Endothelial cell of umbilical vein (primary cell): ENCODE measurements at regions not wholly inside any gene's neighbourhood (a gene's known extent, or its start where the extent isn't known, plus 50 kb on each side); places are given as distances from the start of the nearest gene placed in this dataset.

Source experiments
- BruUV-seq: library from RNA; stranded (reverse); fragments of 400-500 nt; replicated peaks from 2 replicates; lab custom pipeline; 2021; lab: Mats Ljungman, UMichigan
- CTCF ChIA-PET: fragments of 300-600, 350-600 bp; sonication (Branson Sonifier 250); formaldehyde crosslinking; loops from one replicate; lab custom pipeline; 2021; ENCODE audit warnings: antibody characterized with exemption, inconsistent platforms; lab: Charles Lee
- POLR2A ChIA-PET: fragments of 300-600, 350-600 bp; sonication (Branson Sonifier 250); formaldehyde crosslinking; loops from one replicate; lab custom pipeline; 2021; ENCODE audit warnings: antibody characterized with exemption, inconsistent platforms; lab: Charles Lee
- DNase-seq: peaks from one replicate; pipeline ENCODE4 v3.0.0-alpha.2; 2011; ENCODE audit warnings: low read depth, low spot score
- FAIRE-seq: peaks from 2 replicates; lab custom pipeline; 2011; peaks lifted over from hg19 to GRCh38; lab: Jason Lieb, UNC
- H2AFZ ChIP-seq: 2 replicates; pipeline ENCODE4 v1.6.0; 2012; ENCODE audit warnings: low read depth, low read length, control low read depth, inconsistent platforms
- H3K27ac ChIP-seq: 2 replicates; pipeline ENCODE4 v1.5.1; 2011; ENCODE audit warnings: low read depth, mild to moderate bottlenecking, control low read depth, low read length, moderate library complexity; ENCODE audit not compliant: insufficient read depth
- H3K27me3 ChIP-seq, 2 experiments: 2 replicates each; pipeline versions ENCODE4 v1.6.0 to v1.6.1; 2011; ENCODE audit warnings: low read length in 2 of 2, mixed read lengths in 1 of 2; ENCODE audit not compliant: control insufficient read depth in 2 of 2, insufficient read depth in 2 of 2
- H3K36me3 ChIP-seq, 2 experiments: 2 replicates in 1 of 2; 3 replicates in 1 of 2; pipeline ENCODE4 v1.5.1; 2011; ENCODE audit warnings: low read length in 2 of 2, mild to moderate bottlenecking in 1 of 2, moderate library complexity in 1 of 2; ENCODE audit not compliant: control insufficient read depth in 2 of 2, insufficient read depth in 2 of 2; ENCODE audit errors: extremely low read depth in 1 of 2
- H3K4me1 ChIP-seq: 3 replicates; pipeline ENCODE4 v1.5.1; 2011; ENCODE audit warnings: mild to moderate bottlenecking, low read length; ENCODE audit not compliant: control insufficient read depth, insufficient read depth; ENCODE audit errors: extremely low read depth
- H3K4me2 ChIP-seq: 2 replicates; pipeline ENCODE4 v1.6.1; 2011; ENCODE audit warnings: low read length, control low read depth, mixed read lengths; ENCODE audit not compliant: insufficient read depth
- H3K4me3 ChIP-seq, 3 experiments: fragments of 200-600 bp in 1 of 3; sonication (generic), shearing (Covaris generic) in 1 of 3; replicated peaks in 1 of 3; 2 replicates each; pipeline ENCODE4 v1.5.1; 2011 to 2016; ENCODE audit warnings: control low read depth in 3 of 3, low read length in 3 of 3, mild to moderate bottlenecking in 2 of 3, inconsistent platforms in 1 of 3, low read depth in 1 of 3, moderate library complexity in 1 of 3; ENCODE audit not compliant: insufficient read depth in 1 of 3
- H3K79me2 ChIP-seq: 2 replicates; pipeline ENCODE4 v1.6.0; 2012; ENCODE audit warnings: low read length, inconsistent platforms; ENCODE audit not compliant: control insufficient read depth, insufficient read depth
- H3K9ac ChIP-seq: replicated peaks from 2 replicates; pipeline ENCODE3; 2011; ENCODE audit warnings: low read length, control low read depth; ENCODE audit not compliant: insufficient read depth; ENCODE audit errors: extremely low read depth
- H3K9me1 ChIP-seq: replicated peaks from 3 replicates; pipeline ENCODE4 v1.6.0; 2011; ENCODE audit warnings: mild to moderate bottlenecking, low read length; ENCODE audit not compliant: control insufficient read depth, insufficient read depth; ENCODE audit errors: extremely low read depth
- H3K9me3 ChIP-seq: replicated peaks from 2 replicates; pipeline ENCODE4 v1.5.1; 2012; ENCODE audit warnings: low read length, inconsistent platforms; ENCODE audit not compliant: control insufficient read depth, insufficient read depth
- H4K20me1 ChIP-seq: replicated peaks from 2 replicates; pipeline ENCODE3; 2011; ENCODE audit warnings: mild to moderate bottlenecking, low read length; ENCODE audit not compliant: control insufficient read depth, insufficient read depth; ENCODE audit errors: extremely low read depth
- EZH2 ChIP-seq: IDR thresholded peaks from 2 replicates; pipeline ENCODE4 v1.6.1; 2012; ENCODE audit warnings: borderline replicate concordance, low read depth, mild to moderate bottlenecking, moderate library complexity, low read length, inconsistent platforms; ENCODE audit not compliant: severe bottlenecking
- FOS ChIP-seq: IDR thresholded peaks from 2 replicates; pipeline ENCODE4 v1.6.1; 2011; ENCODE audit warnings: mild to moderate bottlenecking, low read length, moderate library complexity, borderline replicate concordance; ENCODE audit not compliant: insufficient read depth
- GATA2 ChIP-seq: IDR thresholded peaks from 2 replicates; pipeline ENCODE4 v1.7.0; 2011; ENCODE audit warnings: low read depth, mild to moderate bottlenecking, moderate library complexity, mixed read lengths, low read length; ENCODE audit not compliant: insufficient read length, insufficient read depth
- MYC ChIP-seq: IDR thresholded peaks from one replicate; pipeline ENCODE4 v1.6.1; 2011; ENCODE audit warnings: mild to moderate bottlenecking, low read depth, low read length
- POLR2A ChIP-seq: IDR thresholded peaks from 2 replicates; pipeline ENCODE4 v1.6.1; 2012; ENCODE audit warnings: low read depth, mild to moderate bottlenecking, control low read depth, low read length
- POLR2AphosphoS5 ChIP-seq: IDR thresholded peaks from 2 replicates; pipeline ENCODE4 v1.6.1; 2012; ENCODE audit warnings: low read depth, mild to moderate bottlenecking, control low read depth, low read length, moderate library complexity; ENCODE audit not compliant: insufficient read depth
- dilution Hi-C: fragments of 300-500 bp; cut with MboI; formaldehyde crosslinking; loops from one replicate; pipeline ENCODE4 v1.15.0; 2019; ENCODE audit warnings: low sequenced_read_pairs; ENCODE audit not compliant: extremely low pct_ligation_motif_present
- intact Hi-C: fragments of 100-400 bp; cut with micrococcal nuclease; formaldehyde crosslinking; loops from one replicate; pipeline ENCODE4 v1.10.0; 2022
- TF ChIP-seq, protein P1 (sequence below), 2 donors: IDR thresholded peaks; 1 replicate in 1 of 2; 2 replicates in 1 of 2; pipeline ENCODE4 v1.5.1; 2011; ENCODE audit warnings: low read length in 2 of 2, mild to moderate bottlenecking in 2 of 2, moderate library complexity in 2 of 2, control low read depth in 1 of 2, inconsistent platforms in 1 of 2, low read depth in 1 of 2; ENCODE audit not compliant: insufficient read depth in 1 of 2; ENCODE audit errors: extremely low read depth in 1 of 2
- TF ChIP-seq, protein P2 (sequence below): IDR thresholded peaks from 2 replicates; pipeline ENCODE4 v1.6.1; 2011; ENCODE audit not compliant: insufficient read depth, insufficient read length

DNA sequence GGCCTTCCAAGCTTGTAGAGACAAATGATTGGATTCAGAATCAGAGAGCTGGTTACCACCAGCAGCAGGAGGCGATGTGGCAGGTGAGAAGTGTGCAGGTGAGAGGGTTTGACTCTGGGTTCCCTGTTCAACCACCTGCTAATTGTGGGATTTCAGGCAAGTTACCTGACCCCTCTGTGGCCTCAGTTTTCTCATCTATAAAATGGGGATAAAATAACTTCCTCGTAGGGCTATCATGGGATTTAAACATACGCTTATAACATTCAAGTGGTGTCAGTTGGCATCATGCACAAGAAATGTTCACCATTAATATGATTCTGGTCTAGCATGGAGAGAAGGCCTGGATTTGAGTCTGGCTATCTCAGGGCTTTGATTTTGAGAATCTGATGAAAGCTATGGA is 143.8 kb upstream of the MYL2 start:
- no peaks in the 10 kb centered on the region for H3K9me3 ChIP-seq
- intact Hi-C loops (no loop called here), dilution Hi-C loops (no loop called here)
- H3K4me1 ChIP-seq = no peaks in the 10 kb centered on the region
- H3K4me3 ChIP-seq = no peak overlapping the region
- no peak overlapping the region for H3K4me2 ChIP-seq
- TF ChIP-seq POLR2AphosphoS5 (no peak), EZH2 (no peak), POLR2A (no peak), GATA2 (no peak), FOS (no peak), MYC (no peak)
- TF ChIP-seq, protein P1, sequence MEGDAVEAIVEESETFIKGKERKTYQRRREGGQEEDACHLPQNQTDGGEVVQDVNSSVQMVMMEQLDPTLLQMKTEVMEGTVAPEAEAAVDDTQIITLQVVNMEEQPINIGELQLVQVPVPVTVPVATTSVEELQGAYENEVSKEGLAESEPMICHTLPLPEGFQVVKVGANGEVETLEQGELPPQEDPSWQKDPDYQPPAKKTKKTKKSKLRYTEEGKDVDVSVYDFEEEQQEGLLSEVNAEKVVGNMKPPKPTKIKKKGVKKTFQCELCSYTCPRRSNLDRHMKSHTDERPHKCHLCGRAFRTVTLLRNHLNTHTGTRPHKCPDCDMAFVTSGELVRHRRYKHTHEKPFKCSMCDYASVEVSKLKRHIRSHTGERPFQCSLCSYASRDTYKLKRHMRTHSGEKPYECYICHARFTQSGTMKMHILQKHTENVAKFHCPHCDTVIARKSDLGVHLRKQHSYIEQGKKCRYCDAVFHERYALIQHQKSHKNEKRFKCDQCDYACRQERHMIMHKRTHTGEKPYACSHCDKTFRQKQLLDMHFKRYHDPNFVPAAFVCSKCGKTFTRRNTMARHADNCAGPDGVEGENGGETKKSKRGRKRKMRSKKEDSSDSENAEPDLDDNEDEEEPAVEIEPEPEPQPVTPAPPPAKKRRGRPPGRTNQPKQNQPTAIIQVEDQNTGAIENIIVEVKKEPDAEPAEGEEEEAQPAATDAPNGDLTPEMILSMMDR (IDR thresholded peaks at IDR 0.05; ENCODE audit: extremely low read depth in 1 of 2, insufficient read depth in 1 of 2, low read depth in 1 of 2, low read length in 2 of 2) = no peak
- TF ChIP-seq, protein P2, sequence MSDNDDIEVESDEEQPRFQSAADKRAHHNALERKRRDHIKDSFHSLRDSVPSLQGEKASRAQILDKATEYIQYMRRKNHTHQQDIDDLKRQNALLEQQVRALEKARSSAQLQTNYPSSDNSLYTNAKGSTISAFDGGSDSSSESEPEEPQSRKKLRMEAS = no peak
- H3K79me2 ChIP-seq = no peaks in the 10 kb centered on the region
- no peaks in the 10 kb centered on the region for H3K36me3 ChIP-seq
- H3K9me1 ChIP-seq = no peaks in the 10 kb centered on the region
- peaks cover 0 to 4% of the 10 kb centered on the region in 2 experiments for H3K27me3 ChIP-seq
- BruUV-seq = no TSS peak
- H2AFZ ChIP-seq = no peak overlapping the region
- no peaks in the 10 kb centered on the region for H4K20me1 ChIP-seq
- FAIRE-seq (no peak), DNase-seq (no peak)
- ChIA-PET POLR2A (no interaction called here), CTCF (no interaction called here)
- H3K9ac ChIP-seq = no peak overlapping the region
- H3K27ac ChIP-seq = no peak overlapping the region
